HG03354 (cell line): ENCODE measurements at regions not wholly inside any gene's neighbourhood (a gene's known extent, or its start where the extent isn't known, plus 50 kb on each side); places are given as distances from the start of the nearest gene placed in this dataset.

Source experiments
- ATAC-seq: cut with Tn5 transposase; IDR thresholded peaks from one replicate; pipeline ENCODE4 v1.9.1; 2021; ENCODE audit warnings: mild to moderate bottlenecking; ENCODE audit not compliant: unreplicated experiment, poor library complexity, severe bottlenecking

- ATAC-seq = no peak
These were observed 145.3 kb downstream of the CRYBB2 start for GRCh38 chr22:25364736-25365241.

GRCh38 chr22:25365491-25366261 is 146.2 kb downstream of the CRYBB2 start:
- ATAC-seq = no peak

- ATAC-seq = no peak
These were observed 147.0 kb downstream of the CRYBB2 start for GRCh38 chr22:25366408-25366807.

- ATAC-seq = no peak
These were observed 147.5 kb downstream of the CRYBB2 start for GRCh38 chr22:25366876-25367466.

DNA sequence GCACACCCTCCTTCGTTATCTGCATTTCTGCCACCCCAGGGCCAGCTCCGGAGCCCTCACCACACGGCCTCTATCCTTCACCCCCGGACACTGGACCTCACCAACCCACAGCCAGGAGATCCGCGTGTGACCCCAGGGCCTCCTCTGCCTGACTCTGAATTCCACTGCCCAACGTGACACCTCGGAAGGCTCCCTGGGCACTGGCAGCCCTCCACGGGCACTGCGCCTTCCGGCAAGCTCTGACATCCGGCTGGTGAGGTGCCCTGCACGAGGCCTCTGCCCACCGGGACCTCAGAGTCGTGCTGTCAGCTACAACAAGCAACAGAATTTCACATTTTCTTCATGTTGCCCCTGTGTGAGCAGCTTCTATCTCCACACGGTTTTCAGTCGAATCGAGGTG is 148.3 kb downstream of the CRYBB2 start:
- ATAC-seq = no peak

- ATAC-seq = no peak
These were observed 148.8 kb downstream of the CRYBB2 start for GRCh38 chr22:25368271-25368670.

DNA sequence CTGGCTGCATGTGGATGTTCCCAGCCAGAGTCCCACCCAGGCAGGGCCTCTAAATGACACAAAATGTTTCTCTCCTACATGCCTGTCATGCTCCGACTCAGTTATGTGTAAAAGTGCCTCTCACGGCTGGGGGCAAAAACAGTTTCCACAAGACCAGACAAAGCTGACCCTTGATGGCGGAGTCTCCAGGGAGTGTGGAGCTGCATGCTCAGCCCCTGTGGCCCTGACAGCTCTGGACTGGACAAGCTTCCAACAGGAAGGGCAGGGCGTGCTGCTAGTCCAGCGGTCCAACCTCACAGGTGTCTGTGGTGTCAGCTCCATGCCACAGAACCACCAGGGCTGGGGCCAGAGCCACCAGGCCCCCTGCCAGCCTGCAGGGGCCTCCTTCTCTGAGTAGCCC is 149.6 kb downstream of the CRYBB2 start:
- ATAC-seq = no peak

DNA sequence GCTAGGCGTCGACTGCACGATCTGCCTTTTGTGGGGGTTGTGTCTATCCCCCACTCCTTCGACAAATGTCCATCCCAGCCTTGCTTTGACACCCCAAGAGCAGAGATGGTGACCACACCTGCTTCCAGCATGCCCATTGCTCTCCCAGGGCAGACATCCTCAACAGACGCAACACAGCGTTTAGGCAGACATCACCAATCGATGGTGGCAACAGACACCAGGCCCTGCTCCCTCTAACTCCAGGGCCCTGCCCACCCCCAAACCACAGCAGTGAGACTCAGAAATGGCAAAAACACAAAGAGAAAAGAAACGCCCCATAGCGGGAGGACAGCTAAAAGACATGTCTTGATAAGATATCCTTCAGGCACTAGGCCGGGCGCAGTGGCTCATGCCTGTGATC is 150.9 kb downstream of the CRYBB2 start:
- no peak for ATAC-seq

DNA sequence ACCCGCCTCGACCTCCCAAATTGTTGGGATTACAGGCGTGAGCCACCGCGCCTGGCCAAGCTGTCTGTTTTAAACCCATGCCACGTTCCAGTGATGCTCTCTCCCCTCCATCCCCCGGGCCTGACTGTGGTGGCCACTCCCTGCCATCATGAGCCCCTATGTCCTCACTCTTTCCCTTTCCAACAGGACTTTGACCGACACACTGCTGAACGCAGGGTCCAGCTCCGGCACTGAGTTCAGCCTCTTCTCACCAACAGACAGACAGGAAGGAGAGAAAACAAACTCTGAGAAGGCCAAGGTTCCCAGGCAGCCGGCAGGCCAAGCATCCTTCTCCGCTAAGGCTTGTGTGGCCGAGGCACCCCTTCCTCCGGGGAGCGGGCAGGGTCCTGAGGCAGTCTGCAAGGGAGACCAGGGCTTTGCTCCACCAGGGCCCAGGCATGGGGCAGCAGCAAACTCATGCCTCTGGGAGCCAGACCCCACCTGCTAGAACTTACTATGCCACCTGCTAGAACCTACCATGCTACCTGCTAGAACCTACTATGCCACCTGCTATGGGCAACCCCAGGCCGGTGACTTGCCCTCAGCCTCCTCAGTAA is 152.7 kb downstream of the CRYBB2 start:
- no peak for ATAC-seq

- ATAC-seq = no peak
These were observed 154.5 kb downstream of the CRYBB2 start for GRCh38 chr22:25373961-25374360.

DNA sequence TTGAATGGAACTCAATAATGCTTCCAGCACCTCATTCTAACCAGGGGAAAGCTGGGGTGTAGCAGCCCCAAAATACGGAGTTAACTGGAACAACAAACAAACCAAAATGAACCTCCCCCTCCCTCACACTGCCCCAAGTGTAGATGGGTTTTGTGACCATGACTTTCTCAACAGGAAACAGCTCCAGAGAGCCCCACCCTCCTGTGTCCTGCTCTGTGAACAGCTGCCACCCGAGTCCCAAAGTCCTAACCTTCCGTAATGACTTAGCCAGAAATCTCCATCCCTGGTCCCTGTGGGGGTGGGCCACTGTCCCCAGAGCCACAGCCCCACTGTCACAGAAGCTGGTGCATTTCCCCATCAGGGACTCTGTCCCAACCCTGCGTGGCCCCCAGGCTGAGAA is 155.4 kb downstream of the CRYBB2 start:
- no peak for ATAC-seq

GRCh38 chr22:25375683-25376082 is 156.2 kb downstream of the CRYBB2 start:
- no peak for ATAC-seq

GRCh38 chr22:25377699-25378098 is 158.3 kb downstream of the CRYBB2 start:
- ATAC-seq = no peak

GRCh38 chr22:25380122-25380747 is 160.8 kb downstream of the CRYBB2 start:
- no peak for ATAC-seq

DNA sequence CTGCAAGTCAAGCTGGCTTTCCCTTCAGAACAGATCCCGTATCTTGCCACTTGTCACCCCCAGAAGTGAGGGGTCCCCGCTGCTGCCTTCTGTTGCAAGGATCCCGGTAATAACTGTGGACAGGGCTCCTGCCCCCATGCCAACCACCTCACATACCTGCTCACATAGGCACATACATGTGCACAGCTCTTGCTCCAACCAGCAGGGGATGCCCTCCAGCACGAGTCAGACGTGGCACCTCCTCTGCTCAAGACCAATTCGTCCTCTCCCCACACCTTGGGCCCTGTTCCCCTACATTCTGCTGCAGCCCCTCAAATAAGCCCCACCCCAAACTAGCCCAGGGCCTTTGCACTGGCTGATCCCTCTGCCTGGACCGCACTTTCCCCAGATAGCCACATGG is 163.3 kb downstream of the CRYBB2 start:
- ATAC-seq = no peak

GRCh38 chr22:25383278-25383820 is 163.9 kb downstream of the CRYBB2 start:
- no peak for ATAC-seq

- ATAC-seq = no peak
These were observed 164.5 kb downstream of the CRYBB2 start for GRCh38 chr22:25383892-25384291.

DNA sequence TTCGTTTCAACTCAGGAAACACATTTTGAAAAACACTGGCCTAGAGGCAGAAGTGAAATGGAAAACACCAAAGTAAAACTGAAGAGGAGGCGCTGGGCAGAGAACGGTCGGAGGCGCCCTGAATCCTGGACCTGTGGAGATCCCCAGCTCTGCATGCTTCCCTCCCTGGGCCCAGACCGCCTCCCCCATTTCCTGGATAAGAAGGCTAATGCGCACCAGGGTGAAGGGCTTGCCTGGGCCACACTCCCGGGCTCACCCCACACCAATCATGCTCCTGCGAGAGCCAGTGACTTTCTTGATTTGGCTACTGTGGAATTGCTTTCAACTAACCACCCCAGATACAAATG is 167.1 kb downstream of the CRYBB2 start:
- no peak for ATAC-seq

DNA sequence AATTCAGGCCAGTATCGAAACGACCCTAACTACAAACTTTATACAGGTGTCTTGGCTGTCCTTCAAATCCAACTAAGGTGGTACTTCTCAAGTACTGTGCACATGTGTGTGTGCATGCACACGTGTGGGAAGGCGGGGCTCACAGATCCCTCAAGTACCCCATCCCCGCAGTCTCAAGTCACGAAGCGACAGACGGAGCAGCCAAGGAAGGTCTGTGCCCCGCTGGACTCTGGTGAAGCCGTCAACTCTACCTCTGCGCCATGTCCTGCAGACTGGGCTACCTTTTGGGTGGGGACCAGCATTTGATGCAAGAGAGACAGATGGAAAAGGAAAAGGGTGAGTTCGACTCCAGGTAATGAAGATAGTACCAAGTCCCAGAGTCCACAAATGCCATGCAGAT is 169.0 kb downstream of the CRYBB2 start:
- no peak for ATAC-seq

DNA sequence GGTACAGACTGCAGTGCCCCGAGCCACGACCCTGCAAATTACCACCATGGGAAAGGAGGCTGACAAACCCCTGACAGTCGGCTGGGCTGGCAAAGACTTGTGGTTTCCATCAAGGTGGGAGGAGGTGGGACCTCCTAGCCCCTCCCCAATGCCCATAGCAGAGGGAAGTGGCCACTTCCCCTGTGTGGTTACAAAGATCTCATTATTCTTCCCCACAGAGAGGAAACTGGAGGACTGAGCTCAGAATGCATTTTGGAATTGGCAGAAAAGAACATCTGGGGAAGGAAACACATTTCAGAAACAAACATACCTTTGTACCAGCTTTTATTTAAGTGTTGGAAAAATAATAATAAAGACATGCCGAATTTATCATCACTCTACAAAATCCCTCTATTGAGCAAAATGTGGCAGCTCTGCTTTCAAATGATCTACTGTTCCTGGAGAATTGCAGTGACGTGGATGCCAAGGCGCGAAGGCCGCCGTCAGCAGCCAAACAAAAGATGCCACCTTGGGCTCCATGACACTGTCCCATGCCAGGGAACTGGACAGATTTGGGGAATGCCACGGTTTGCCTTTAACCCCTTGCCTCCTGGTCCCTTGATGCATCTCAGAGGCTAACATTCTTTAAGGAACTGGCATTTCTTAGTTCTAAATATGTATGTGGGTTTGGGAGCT is 169.6 kb downstream of the CRYBB2 start:
- no peak for ATAC-seq
